Inflammatory macrophage treated with lipopolysaccharide for 1 hour (primary cell): ENCODE measurements at regions not wholly inside any gene's neighbourhood (a gene's known extent, or its start where the extent isn't known, plus 50 kb on each side); places are given as distances from the start of the nearest gene placed in this dataset.

Source experiments
- DNase-seq, 2 donors: peaks; one replicate each; pipeline ENCODE4 v3.0.0-alpha.2; 2020 to 2022

DNA sequence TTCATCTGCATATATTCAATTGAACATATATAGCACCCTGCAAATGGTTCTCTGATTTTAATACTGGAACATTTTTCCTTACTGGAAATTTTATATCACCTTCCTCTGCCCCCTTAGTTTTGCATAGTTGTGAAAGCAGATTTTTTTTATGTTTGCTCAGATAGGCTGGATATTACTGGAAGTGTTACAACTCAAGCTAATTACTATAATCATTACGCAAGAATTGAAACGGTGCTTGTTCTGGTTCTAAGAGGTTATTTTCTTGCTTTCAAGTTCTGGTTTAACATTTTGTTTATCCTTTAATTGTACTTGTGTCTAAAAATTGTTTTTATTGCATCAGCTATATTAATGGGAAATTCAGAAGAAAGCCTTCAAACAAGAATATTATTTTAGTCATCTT, 95.6 kb upstream of the MYO16 start:
- no peak for DNase-seq

DNA sequence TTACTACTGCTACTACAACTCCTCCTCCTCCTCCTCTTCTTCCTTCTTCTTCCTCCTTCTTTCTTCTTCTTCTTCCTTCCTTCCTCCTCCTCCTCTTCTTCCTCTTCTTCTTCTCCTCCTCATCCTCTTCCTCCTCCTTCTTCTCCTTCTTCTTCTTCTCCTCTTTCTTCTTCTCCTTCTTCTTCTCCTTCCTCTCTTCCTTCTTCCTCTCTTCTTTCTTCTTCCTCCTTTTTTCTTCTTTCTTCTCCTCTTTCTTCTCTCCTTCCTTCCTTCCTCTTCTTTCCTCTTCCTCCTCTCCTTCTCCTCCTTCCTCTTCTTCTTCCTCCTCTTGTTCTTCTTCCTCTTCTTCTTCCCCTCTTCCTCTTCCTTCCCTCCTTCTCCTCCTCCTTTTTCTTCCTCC, 94.7 kb upstream of the MYO16 start:
- DNase-seq, result no peak

DNA sequence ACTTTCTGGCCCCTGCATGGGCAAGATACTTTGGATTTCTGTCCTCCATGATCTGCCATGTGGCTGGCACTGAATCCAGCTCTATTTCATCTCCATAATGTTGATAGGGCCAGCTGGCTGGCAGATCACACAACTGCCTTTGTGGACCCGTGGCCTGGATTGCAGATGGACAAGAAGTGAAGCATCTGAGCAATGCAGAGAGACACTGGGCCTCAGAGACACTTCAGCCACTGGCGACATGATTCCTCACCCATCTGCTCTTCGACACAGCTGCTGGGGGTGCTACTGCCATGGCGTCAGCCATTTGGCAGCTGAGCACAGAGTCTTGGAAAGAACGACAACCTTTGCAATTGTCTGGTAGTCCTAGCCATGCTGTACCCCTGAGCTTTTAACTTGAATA, 79.5 kb upstream of the MYO16 start:
- DNase-seq, result no peak

DNA sequence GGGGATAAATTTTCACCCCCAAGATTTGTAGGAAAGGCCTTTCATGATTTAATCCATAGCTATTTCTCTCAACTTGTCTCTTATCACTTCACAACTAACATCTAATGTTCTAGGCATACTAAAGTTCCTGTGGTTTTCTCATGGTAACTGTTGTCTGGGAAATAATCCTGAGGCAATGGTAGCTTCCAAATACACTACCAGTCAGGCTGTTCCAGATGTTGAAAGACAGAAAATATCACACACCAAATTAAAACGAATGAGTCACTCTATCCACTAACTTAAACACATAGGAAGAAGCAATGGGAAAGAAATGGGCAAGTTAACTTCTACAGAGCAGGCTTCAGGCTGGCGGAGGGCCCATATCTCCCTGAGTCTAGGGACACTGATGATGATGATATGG, 77.7 kb upstream of the MYO16 start:
- no peak for DNase-seq

DNA sequence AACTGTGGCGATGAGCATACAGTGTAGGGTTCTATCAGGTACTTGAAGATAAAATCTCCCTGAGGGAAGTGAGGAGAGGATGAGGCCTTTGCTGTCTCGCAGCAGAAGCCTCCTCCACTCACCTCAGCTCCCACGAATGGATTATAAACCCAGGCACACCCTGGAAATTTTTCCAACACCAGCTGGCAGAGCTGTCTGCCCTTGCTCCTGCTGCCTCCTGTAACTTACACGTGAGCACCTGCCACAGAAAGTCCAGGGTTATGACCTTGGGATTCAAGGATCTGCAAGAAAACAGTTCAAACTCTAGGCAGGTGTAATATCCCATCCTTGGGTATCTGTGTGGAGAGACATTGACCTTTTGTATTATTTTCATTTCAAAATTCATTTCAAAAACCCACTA, 70.9 kb upstream of the MYO16 start:
- no peak for DNase-seq

DNA sequence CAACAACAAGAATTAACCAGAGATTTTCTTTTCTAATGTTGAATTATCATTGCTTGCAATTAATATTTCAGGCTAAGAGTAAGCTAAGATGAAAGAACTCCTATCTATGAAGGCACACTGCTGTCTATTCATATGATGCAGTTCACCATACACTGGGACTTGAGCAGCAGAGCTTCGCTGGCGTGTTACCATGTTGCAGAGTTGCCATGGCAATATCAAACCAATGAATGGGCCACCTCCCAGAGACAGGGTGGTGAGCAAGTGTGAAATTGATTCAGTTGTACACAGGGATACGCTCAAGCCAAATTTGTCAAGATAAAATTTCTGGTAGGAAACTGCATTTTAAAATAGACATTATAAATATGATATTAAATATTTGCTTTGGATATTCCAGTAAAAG, 69.3 kb upstream of the MYO16 start:
- no peak for DNase-seq

DNA sequence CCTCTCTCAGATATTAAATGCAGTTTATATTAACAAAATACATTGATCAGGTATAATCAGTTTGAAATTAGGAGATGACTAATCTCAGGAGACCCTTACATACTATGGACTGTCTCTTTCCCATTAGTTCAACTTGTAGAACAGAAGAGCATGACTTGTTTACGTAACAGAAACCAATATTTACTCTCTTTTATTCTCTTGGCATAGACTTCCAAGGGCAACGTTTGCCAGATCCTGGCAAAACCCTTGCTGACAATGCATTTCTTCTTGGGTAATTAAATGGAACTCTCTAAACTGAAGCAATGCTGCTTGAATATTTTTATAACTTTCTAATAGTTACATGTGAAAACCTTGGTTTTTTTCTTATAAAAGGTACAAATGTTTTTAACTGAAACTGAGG, 68.3 kb upstream of the MYO16 start:
- no peak for DNase-seq

DNA sequence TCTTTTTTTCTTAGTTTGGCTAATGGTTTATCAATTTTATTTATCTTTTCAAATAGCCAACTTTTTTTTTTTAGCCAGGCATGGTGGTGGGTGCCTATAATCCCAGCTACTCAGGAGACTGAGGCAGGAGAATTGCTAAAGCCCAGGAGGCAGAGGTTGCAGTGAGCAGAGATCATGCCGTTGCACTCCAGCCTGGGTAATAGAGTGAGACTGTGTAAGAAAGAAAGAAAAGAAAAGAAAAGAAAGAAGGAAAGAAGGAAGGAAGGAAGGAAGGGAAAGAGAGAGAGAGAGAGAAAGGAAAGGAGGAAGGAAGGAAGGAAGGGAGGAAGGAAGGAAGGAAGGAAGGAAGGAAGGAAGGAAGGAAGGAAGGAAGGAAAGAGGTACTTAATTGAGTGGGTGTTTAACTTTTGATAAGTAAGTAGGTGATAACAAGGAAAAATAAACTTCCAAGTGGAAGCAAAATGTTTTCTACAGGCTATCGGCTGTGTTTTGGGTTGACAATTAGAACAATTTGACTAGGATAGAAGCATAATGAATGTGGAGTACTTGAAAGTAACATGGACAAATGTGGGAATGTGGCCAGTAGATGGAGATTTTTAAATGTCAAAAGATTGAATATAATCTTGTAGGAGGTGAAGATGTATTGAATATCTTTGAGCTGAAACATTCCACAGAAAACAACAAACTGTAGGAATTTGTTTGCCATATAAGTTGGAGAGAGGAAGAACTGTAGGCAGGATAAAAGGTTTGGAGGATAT, 62.8 kb upstream of the MYO16 start:
- DNase-seq, result no peak

DNA sequence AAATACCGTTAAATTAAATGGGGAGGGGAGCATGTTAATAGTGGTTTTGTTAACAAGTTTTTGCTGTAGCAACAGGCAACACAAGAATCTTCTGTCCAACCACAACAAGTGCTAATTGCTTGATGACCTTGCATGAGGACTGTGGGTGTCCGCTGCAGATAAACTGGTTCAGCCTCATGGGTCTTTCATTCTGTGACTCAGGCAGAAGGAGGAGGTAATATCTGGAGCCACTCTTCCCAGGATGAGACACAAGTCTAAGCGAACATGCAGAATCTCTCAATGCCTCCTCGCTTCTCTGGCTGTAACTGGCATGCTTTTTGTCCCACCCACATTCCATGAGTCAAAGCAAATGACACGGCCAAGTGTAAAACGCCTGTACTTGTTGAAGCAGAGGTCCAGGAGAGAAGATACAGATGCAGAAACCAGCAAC, 56.6 kb upstream of the MYO16 start:
- no peak for DNase-seq

DNA sequence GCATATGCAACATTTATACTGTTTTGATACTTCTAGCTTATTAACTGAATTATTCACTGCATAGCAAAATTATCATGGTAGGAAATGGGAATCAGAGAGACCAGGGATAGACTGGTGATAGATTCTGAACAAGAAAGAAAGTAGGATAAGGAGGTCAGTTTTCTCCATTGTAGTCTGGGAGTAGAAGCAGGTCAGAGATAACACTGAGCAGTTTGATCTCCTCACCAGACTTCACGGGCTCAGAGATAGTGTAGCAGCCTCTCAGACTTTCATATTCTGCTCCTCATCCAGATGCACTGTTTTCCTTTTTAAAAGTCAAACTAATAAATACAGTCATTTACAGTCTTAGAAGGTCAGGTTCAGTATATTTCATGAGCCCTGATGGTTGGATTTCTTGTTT, 56.0 kb upstream of the MYO16 start:
- no peak for DNase-seq

DNA sequence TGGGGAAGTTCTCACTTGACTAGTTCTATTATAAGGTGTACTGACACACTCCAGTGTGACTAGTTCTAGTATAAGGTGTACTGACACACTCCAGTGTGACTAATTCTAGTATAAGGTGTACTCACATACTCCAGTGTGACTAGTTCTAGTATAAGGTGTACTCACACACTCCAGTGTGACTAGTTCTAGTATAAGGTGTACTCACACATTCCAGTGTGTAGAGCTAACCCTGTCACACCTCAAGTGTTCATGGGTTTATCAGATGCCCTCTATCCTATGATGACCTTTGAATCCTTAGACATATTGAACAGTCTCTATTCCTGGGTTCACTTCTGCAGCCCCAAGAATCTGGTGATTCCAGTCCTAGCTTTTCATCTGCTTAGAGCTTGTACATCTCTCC, 54.6 kb upstream of the MYO16 start:
- no peak for DNase-seq

DNA sequence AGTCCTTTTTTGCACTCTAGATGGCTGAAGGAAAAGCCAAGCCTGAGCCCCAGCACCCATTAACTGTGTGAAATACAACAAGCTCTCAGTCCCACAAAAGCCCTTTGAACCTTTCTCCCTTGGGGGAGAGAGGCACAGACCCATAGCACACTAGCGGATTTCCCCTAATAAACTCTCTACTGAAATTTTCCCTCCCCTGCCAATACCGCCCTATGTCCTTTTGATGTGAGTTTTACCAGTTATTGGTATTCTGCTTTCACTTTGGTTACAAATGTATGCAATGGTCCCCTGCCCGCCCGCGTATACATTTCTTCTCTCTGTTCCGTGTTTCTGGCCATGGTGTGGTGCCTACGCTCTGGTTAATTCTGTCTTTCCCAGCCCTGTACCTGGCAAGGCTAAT, 54.0 kb upstream of the MYO16 start:
- DNase-seq, result no peak
